Karpas-422 (cell line): ENCODE measurements at regions not wholly inside any gene's neighbourhood (a gene's known extent, or its start where the extent isn't known, plus 50 kb on each side); places are given as distances from the start of the nearest gene placed in this dataset.
"Not testable (repeated sequence)": the region's sequence is repeated elsewhere in the genome, so short reads cannot be mapped to it uniquely, and the experiment has no call there.

Experiments used
- DNase-seq: peaks from one replicate; pipeline ENCODE4 v3.0.0-alpha.2; 2015
- H2AFZ ChIP-seq: fragments of 200-600 bp; sonication (generic); 2 replicates; pipeline ENCODE4 v1.6.1; 2014; ENCODE audit warnings: antibody characterized with exemption, low read length, mixed read lengths
- H3K27ac ChIP-seq: fragments of 200-600 bp; sonication (generic); 2 replicates; pipeline ENCODE4 v1.5.1; 2014; ENCODE audit warnings: mild to moderate bottlenecking, low read length, moderate library complexity
- H3K27me3 ChIP-seq: fragments of 200-600 bp; sonication (generic); 2 replicates; pipeline ENCODE4 v1.6.1; 2014; ENCODE audit warnings: low read length, mixed read lengths
- H3K36me3 ChIP-seq: fragments of 200-600 bp; sonication (generic); 2 replicates; pipeline ENCODE4 v1.6.1; 2014; ENCODE audit warnings: low read length, mixed read lengths; ENCODE audit not compliant: insufficient read depth
- H3K4me1 ChIP-seq: fragments of 200-600 bp; sonication (generic); 2 replicates; pipeline ENCODE4 v1.6.1; 2014; ENCODE audit warnings: mild to moderate bottlenecking, low read length, mixed read lengths
- H3K4me2 ChIP-seq: fragments of 200-600 bp; sonication (generic); 2 replicates; pipeline ENCODE4 v1.6.1; 2014; ENCODE audit warnings: low read length, low read depth, mild to moderate bottlenecking; ENCODE audit not compliant: poor library complexity, severe bottlenecking
- H3K4me3 ChIP-seq: fragments of 200-600 bp; sonication (generic); 2 replicates; pipeline ENCODE4 v1.5.1; 2014; ENCODE audit warnings: mild to moderate bottlenecking, antibody characterized with exemption, low read length, mixed read lengths
- H3K79me2 ChIP-seq: fragments of 200-600 bp; sonication (generic); 2 replicates; pipeline ENCODE4 v1.6.1; 2014; ENCODE audit warnings: mild to moderate bottlenecking, low read length, mixed read lengths
- H3K9ac ChIP-seq: fragments of 200-600 bp; sonication (generic); 2 replicates; pipeline ENCODE4 v1.6.0; 2014; ENCODE audit warnings: low read length
- H3K9me2 ChIP-seq: fragments of 200-600 bp; sonication (generic), shearing (Covaris generic); replicated peaks from 2 replicates; pipeline ENCODE4 v1.6.0; 2014; ENCODE audit warnings: mild to moderate bottlenecking, low read length, moderate library complexity; ENCODE audit not compliant: insufficient read depth
- H3K9me3 ChIP-seq: fragments of 300-700, 200-600 bp; sonication (generic); 2 replicates; pipeline ENCODE4 v1.6.1; 2014; ENCODE audit warnings: low read length, mixed read lengths
- H4K20me1 ChIP-seq: fragments of 200-600 bp; sonication (generic); 2 replicates; pipeline ENCODE4 v1.6.1; 2014; ENCODE audit warnings: mild to moderate bottlenecking, antibody characterized with exemption, low read length, low read depth; ENCODE audit not compliant: insufficient read depth

GRCh38 chr3:150324245-150324644 lies 83.9 kb upstream of the TSC22D2 start:
- H3K9me2 ChIP-seq: no peaks in the 10 kb centered on the region
- no peaks in the 10 kb centered on the region for H3K27me3 ChIP-seq
- no peak overlapping the region for H3K4me3 ChIP-seq
- 0 out of 2 replicates have a peak, but pooled peaks cover 4% of the 10 kb centered on the region for H3K4me1 ChIP-seq
- no peak for DNase-seq
- H3K79me2 ChIP-seq: no peaks in the 10 kb centered on the region
- H3K36me3 ChIP-seq: no peaks in the 10 kb centered on the region
- H3K9me3 ChIP-seq: no peaks in the 10 kb centered on the region
- no peaks in the 10 kb centered on the region for H4K20me1 ChIP-seq
- H3K9ac ChIP-seq: no peak overlapping the region
- no peak overlapping the region for H3K4me2 ChIP-seq
- H2AFZ ChIP-seq: no peak overlapping the region
- no peak overlapping the region for H3K27ac ChIP-seq

DNA sequence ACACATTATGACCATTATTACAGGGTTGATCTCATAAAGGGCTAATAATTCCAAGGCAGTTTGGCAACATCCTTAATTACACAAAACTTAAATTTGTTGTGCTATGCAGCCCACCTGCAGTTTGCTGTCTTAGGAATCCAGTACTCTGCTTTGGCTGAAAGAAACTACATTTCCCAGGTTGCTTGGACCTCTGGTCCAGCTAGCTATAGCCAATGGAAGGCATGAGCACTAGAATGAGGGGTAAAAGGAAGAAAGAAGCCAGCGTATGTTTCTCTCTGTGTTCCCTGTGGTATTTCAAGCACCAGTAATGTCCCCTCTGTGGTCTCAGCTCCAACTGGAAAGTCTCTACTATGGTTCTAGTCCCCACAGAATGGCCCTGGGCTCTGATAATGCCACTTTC lies 84.3 kb upstream of the TSC22D2 start:
- Histone ChIP-seq H3K9me2 (no peaks in the 10 kb centered on the region), H3K9me3 (no peaks in the 10 kb centered on the region), H3K9ac (no peak overlapping the region), H2AFZ (no peak overlapping the region), H3K27ac (no peak overlapping the region), H3K27me3 (no peaks in the 10 kb centered on the region), H3K79me2 (no peaks in the 10 kb centered on the region), H3K36me3 (no peaks in the 10 kb centered on the region), H3K4me1 (0 out of 2 replicates have a peak, but pooled peaks cover 4% of the 10 kb centered on the region), H4K20me1 (no peaks in the 10 kb centered on the region), H3K4me2 (no peak overlapping the region), H3K4me3 (no peak overlapping the region)
- DNase-seq: no peak

DNA sequence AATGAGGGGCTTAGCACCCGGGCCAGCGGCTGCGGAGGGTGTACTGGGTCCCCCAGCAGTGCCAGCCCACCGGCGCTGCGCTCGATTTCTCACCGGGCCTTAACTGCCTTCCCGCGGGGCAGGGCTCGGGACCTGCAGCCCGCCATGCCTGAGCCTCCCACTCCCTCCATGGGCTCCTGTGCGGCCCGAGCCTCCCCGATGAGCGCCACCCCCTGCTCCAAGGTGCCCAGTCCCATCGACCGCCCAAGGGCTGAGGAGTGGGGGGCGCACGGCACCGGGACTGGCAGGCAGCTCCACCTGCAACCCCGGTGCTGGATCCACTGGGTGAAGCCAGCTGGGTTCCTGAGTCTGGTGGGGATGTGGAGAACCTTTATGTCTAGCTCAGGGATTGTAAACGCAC lies 85.0 kb upstream of the TSC22D2 start:
- not testable (repeated sequence) for H3K36me3 ChIP-seq, DNase-seq

DNA sequence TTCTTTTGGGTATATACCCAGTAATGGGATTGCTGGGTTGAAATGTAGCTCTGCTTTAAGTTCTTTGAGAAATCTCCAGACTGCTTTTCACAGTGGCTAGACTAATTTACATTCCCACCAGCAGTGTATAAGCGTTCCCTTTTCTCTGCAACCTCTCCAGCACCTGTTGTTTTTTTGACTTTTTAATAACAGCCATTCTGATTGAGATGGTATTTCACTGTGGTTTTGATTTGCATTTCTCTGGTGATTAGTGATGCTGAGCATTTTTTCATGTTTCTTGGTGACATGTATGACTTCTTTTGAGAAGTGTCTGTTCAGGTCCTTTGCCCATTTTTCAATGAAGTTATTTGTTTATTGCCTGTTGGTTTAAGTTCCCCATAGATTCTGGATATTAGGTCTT lies 87.1 kb upstream of the TSC22D2 start:
- H3K9me2 ChIP-seq, H3K4me3 ChIP-seq, H3K79me2 ChIP-seq, H3K4me2 ChIP-seq, H3K36me3 ChIP-seq, H4K20me1 ChIP-seq, H3K9ac ChIP-seq, H3K9me3 ChIP-seq, H3K27ac ChIP-seq, DNase-seq, H3K27me3 ChIP-seq, H3K4me1 ChIP-seq, H2AFZ ChIP-seq: not testable (repeated sequence)

More for the DNA sequence above, 85.0 kb upstream of the TSC22D2 start:
- not testable (repeated sequence) for H3K4me2 ChIP-seq, H3K9me3 ChIP-seq, H3K79me2 ChIP-seq, H4K20me1 ChIP-seq, H3K9ac ChIP-seq, H3K4me1 ChIP-seq, H2AFZ ChIP-seq, H3K9me2 ChIP-seq, H3K4me3 ChIP-seq, H3K27me3 ChIP-seq, H3K27ac ChIP-seq

DNA sequence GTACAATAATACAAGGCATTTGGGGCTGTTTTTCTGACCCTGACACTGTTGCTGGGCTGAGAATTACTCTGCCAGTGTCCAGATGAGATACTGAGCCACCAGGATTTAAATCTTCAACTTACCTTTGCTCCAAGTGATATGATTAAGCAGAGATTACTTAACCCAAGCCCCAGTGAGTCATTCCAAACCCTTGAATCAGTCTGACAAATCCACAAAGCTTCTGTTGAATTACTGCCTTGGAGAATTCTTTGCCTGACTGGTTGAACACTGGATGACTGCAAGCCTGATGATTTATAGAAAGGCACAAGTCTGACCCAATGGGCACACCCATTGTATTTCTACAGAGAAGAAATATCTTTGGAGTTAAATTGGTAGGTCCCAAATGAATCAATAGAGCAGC lies 88.2 kb upstream of the TSC22D2 start:
- Histone ChIP-seq H3K4me1 (0 out of 2 replicates have a peak, but pooled peaks cover 4% of the 10 kb centered on the region), H3K36me3 (no peaks in the 10 kb centered on the region), H3K9me3 (no peaks in the 10 kb centered on the region), H3K9ac (no peak overlapping the region), H3K4me2 (no peak overlapping the region), H3K27ac (no peak overlapping the region), H4K20me1 (no peaks in the 10 kb centered on the region), H3K4me3 (no peak overlapping the region), H2AFZ (no peak overlapping the region), H3K27me3 (no peaks in the 10 kb centered on the region), H3K79me2 (no peaks in the 10 kb centered on the region), H3K9me2 (no peaks in the 10 kb centered on the region)
- no peak for DNase-seq

- H3K4me2 ChIP-seq: no peak overlapping the region
- H3K4me1 ChIP-seq: 0 out of 2 replicates have a peak, but pooled peaks cover 4% of the 10 kb centered on the region
- no peaks in the 10 kb centered on the region for H3K36me3 ChIP-seq
- no peaks in the 10 kb centered on the region for H3K9me3 ChIP-seq
- no peak overlapping the region for H3K4me3 ChIP-seq
- H4K20me1 ChIP-seq: no peaks in the 10 kb centered on the region
- H3K27me3 ChIP-seq: no peaks in the 10 kb centered on the region
- no peak overlapping the region for H2AFZ ChIP-seq
- no peak overlapping the region for H3K9ac ChIP-seq
- no peak for DNase-seq
- H3K27ac ChIP-seq: no peak overlapping the region
- no peaks in the 10 kb centered on the region for H3K9me2 ChIP-seq
- no peaks in the 10 kb centered on the region for H3K79me2 ChIP-seq
Measured at GRCh38 chr3:150317469-150317868, 90.6 kb upstream of the TSC22D2 start.

DNA sequence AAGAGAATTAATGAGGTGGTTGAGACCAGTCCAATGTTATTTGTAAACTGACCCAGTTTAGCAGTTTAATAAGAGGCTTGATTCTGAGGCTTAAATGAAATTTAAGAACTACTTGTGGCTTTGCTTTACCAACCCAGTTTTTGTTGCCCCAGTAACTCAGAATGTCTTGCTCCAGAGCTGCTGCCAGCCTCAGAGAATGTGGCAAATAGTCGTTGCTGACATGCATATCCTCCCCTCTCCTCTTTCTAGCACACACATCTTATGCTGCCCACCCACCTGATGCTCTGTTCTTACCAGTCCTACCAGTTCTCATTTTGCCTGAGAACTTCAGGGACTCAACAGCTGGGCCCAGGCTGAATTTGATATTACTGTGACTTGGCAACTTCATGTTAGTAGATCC lies 92.4 kb upstream of the TSC22D2 start:
- no peak overlapping the region for H3K27ac ChIP-seq
- H3K4me3 ChIP-seq: no peak overlapping the region
- H3K27me3 ChIP-seq: no peaks in the 10 kb centered on the region
- no peak overlapping the region for H2AFZ ChIP-seq
- H3K4me2 ChIP-seq: no peak overlapping the region
- H3K9me3 ChIP-seq: no peaks in the 10 kb centered on the region
- no peak overlapping the region for H3K9ac ChIP-seq
- no peaks in the 10 kb centered on the region for H3K9me2 ChIP-seq
- H3K36me3 ChIP-seq: no peaks in the 10 kb centered on the region
- H4K20me1 ChIP-seq: no peaks in the 10 kb centered on the region
- DNase-seq: no peak
- H3K79me2 ChIP-seq: no peaks in the 10 kb centered on the region
- H3K4me1 ChIP-seq: no peaks in the 10 kb centered on the region

GRCh38 chr3:150314248-150315004 lies 93.7 kb upstream of the TSC22D2 start:
- Histone ChIP-seq H2AFZ (no peak overlapping the region), H3K9me2 (no peaks in the 10 kb centered on the region), H3K27me3 (no peaks in the 10 kb centered on the region), H3K9ac (no peak overlapping the region), H3K9me3 (no peaks in the 10 kb centered on the region), H3K36me3 (no peaks in the 10 kb centered on the region), H4K20me1 (no peaks in the 10 kb centered on the region), H3K4me3 (no peak overlapping the region), H3K27ac (no peak overlapping the region), H3K79me2 (no peaks in the 10 kb centered on the region), H3K4me2 (no peak overlapping the region), H3K4me1 (no peaks in the 10 kb centered on the region)
- DNase-seq: no peak
